ENCODE measurements at regions not wholly inside any gene's neighbourhood (a gene's known extent, or its start where the extent isn't known, plus 50 kb on each side); places are given as distances from the start of the nearest gene placed in this dataset.

DNA sequence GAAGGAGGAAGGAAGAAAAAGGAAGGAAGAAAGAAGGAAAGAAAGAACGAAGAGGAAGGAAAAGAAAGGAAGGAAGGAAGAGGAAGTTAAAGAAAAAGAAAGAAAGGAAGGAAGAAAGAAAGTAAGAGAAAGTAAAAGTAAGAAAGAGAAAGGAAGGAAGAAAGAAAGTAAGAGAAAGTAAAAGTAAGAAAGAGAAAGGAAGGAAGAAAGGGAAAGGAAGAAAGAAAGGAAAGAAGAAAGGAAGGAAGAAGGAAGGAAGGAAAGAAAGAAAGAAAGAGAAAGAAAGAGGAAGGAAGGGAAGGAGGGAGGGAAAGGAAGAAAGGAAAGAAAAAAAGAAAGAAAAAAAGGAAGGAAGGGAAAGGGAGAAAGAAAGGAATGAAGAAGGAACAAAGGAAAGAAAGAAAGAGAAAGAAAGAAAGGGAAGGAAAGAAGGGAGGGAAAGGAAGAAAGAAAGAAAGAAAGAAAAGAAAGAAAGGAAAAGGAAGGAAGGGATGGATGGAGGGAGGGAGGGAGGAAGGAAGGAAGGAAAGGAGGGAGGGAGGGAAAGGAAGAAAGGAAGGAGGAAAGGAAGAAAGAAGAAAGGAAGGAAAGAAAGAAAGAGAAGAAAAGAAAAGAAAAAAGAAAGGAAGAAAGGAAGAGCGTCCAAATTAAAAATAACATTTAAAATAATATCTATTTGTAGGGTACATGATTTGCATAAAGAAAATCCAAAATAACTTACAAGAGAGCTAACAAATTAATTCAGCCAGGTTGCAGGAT is 827.9 kb downstream of the TSN start:
- Histone ChIP-seq H3K4me1 (replicated peaks) (no peaks in the 10 kb centered on the region), H3K27ac (no peak overlapping the region), H3K4me3 (no peak overlapping the region), H3K36me3 (no peaks in the 10 kb centered on the region), H3K27me3 (replicated peaks) (no peaks in the 10 kb centered on the region), H3K9me3 (replicated peaks) (no peaks in the 10 kb centered on the region)
- no peak for DNase-seq (ENCODE audit: low read depth in 1 of 2, low spot score in 2 of 2)

DNA sequence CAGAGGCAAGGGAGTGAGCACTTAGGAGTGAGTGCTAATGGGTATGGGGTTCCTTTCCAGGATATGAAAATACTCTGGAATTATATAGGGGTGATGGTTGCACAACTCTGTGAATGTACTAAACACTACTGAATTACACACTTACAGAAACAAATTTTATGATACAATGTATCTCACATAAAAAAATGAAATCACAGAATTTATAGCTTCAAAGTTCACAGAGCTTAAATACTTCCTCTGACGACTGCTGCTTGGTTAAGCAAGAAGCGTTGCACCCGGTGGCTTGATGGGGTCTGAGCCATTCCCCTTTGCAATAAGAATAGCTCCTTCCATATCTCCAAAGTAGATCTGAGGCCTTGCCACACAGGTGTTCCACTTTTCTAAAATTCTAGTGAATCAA is 835.1 kb downstream of the TSN start:
- DNase-seq (ENCODE audit: low read depth in 1 of 2, low spot score in 2 of 2) = no peak
- Histone ChIP-seq H3K4me1 (replicated peaks) (no peaks in the 10 kb centered on the region), H3K4me3 (no peak overlapping the region), H3K27ac (no peak overlapping the region), H3K9me3 (replicated peaks) (no peaks in the 10 kb centered on the region), H3K27me3 (replicated peaks) (no peaks in the 10 kb centered on the region), H3K36me3 (no peaks in the 10 kb centered on the region)

DNA sequence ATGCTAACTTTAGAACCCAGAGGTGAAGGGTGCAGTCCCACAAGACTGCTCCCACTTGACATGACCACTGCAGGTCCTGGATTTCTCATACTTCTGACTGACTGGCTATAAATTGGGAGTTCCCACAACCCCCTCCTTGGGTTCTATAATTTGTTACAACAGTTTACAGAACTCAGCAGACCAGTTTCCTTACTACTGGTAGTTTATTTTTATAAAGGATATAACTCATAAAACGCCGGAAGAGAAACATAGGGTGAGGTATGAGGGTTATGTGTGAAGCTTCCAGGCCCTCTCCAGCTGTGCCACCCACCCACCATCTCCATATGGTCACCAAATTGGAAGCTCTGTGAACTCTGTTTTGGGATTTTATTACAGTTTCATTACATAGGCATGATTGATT is 839.6 kb downstream of the TSN start:
- Histone ChIP-seq H3K4me3 (no peak overlapping the region), H3K36me3 (no peaks in the 10 kb centered on the region), H3K9me3 (replicated peaks) (no peaks in the 10 kb centered on the region), H3K27me3 (replicated peaks) (no peaks in the 10 kb centered on the region), H3K27ac (no peak overlapping the region), H3K4me1 (replicated peaks) (no peaks in the 10 kb centered on the region)
- no peak for DNase-seq (ENCODE audit: low read depth in 1 of 2, low spot score in 2 of 2)

DNA sequence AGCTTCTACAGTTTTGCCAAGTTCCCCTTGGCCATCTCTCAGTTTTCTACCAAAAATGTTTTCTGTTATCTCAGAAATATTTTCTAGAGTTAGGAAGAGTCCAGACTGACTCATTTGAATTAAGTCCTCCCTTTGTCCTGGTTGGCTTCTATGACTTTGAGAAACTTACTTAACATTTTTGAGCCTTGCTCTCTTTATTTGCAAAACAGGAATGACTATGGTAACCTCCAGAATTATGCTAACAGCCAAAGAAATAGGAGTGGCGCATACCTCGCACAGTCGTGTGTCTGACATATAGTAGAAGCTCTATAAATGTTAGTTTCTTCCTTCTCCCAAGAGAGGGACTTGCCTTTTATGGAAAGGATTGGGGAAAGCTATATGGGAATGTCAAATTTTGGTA is 841.1 kb downstream of the TSN start:
- no peaks in the 10 kb centered on the region for H3K9me3 ChIP-seq (replicated peaks)

DNA sequence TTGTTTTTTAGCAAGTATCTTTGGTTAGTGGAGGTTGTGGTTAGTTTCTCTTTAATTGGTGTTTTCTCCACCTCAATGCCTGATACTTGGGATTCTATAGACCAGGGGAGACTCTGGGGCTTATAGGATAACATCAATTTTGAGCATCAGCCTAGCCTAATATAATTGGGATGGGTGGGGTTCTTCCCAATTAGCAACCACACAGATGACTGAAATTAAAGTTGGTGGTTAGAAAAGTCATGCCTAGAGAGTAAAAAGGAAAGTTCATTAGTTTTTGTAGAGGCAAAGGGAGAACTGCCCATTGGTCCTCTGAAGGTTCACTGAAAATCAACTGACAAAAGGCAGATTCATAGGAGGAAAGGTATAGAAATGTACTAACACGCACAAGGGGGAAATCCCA is 843.3 kb downstream of the TSN start:
- H3K36me3 ChIP-seq = no peaks in the 10 kb centered on the region
- H3K27ac ChIP-seq = no peak overlapping the region
- H3K4me3 ChIP-seq = no peak overlapping the region
- H3K4me1 ChIP-seq (replicated peaks) = no peaks in the 10 kb centered on the region
- H3K9me3 ChIP-seq (replicated peaks) = no peaks in the 10 kb centered on the region
- no peaks in the 10 kb centered on the region for H3K27me3 ChIP-seq (replicated peaks)
- DNase-seq (ENCODE audit: low read depth in 1 of 2, low spot score in 2 of 2) = no peak

More for the DNA sequence above, 841.1 kb downstream of the TSN start:
- Histone ChIP-seq H3K36me3 (no peaks in the 10 kb centered on the region), H3K27me3 (replicated peaks) (no peaks in the 10 kb centered on the region), H3K4me1 (replicated peaks) (no peaks in the 10 kb centered on the region), H3K27ac (no peak overlapping the region), H3K4me3 (no peak overlapping the region)
- DNase-seq (ENCODE audit: low read depth in 1 of 2, low spot score in 2 of 2) = no peak

DNA sequence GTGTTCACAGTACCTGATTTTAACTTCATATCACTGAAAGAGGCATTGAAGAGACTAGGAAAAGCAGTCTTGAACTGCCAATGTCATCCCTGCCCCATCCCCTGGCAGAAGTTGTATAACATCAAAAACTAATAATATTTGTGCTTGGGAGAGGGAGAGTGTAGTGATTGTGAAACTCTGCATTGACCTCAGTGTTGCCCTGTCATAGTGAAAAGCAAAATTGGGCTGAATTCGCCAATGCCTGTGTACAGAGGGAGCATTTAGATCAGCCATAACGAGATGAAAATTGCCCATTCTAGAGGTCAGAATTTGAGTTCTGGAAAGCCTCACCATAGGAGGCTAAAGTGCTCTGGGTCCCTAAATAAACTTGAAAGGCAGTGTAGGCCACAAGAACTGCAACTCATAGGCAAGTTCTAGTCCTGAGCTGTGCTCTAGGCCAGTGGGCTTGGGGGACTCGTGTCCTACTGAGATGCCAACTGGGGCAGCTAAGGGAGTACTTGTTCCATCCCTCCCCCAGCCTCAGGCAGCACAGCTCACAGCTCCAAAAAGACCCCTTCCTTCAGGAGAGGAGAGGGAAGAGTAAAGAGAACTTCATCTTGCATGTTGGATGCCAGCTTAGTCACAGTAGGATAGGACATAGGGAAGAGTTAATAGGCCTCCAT is 855.6 kb downstream of the TSN start:
- H3K27me3 ChIP-seq (replicated peaks) = no peaks in the 10 kb centered on the region
- no peaks in the 10 kb centered on the region for H3K36me3 ChIP-seq
- H3K9me3 ChIP-seq (replicated peaks) = no peaks in the 10 kb centered on the region
- DNase-seq (ENCODE audit: low read depth in 1 of 2, low spot score in 2 of 2) = no peak
- no peak overlapping the region for H3K27ac ChIP-seq
- no peaks in the 10 kb centered on the region for H3K4me1 ChIP-seq (replicated peaks)
- no peak overlapping the region for H3K4me3 ChIP-seq

DNA sequence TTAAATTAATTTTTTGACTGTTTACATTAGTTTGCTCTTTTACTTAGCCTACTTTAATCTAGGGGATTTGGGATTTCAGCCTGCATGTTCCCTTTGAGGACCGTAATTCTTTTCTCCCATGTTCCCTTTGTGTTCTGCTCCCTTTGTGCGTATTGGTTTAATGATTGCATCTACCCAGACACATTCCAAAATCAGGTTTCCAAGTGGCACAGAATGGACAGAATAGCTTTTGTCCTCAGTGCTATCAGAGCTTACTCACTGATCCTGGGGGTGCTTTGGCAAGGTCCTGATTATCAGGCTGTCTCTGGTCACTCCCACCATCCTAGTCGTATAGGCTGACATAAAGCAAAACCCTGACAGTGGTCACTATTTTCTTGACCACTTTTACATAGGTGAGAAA is 867.5 kb downstream of the TSN start:
- Histone ChIP-seq H3K4me1 (replicated peaks) (no peaks in the 10 kb centered on the region), H3K27me3 (replicated peaks) (no peaks in the 10 kb centered on the region), H3K4me3 (no peak overlapping the region), H3K9me3 (replicated peaks) (no peaks in the 10 kb centered on the region), H3K36me3 (no peaks in the 10 kb centered on the region), H3K27ac (no peak overlapping the region)
- no peak for DNase-seq (ENCODE audit: low read depth in 1 of 2, low spot score in 2 of 2)

DNA sequence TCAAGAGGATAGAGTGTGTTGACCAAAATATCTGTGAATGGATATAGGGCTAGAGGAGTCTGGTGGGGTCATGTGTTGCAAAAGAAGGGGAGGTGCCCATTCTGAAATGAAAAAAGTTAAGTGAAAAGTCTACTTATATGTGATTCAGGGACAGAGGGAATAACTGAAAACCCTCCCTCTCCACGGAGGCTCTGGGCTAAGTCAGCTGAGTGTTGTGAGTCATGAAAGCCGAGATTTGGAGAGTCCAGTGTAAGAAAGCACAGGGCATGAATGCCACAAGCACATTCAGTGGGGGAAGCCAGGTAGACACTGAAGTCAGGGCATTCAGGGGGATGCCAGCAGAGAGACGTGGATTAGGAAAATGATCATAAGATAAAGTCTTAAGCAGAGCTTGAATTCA is 871.9 kb downstream of the TSN start:
- H3K27ac ChIP-seq = no peak overlapping the region
- H3K4me3 ChIP-seq = no peak overlapping the region
- no peaks in the 10 kb centered on the region for H3K9me3 ChIP-seq (replicated peaks)
- no peaks in the 10 kb centered on the region for H3K36me3 ChIP-seq
- DNase-seq (ENCODE audit: low read depth in 1 of 2, low spot score in 2 of 2) = no peak
- no peaks in the 10 kb centered on the region for H3K27me3 ChIP-seq (replicated peaks)
- no peaks in the 10 kb centered on the region for H3K4me1 ChIP-seq (replicated peaks)

DNA sequence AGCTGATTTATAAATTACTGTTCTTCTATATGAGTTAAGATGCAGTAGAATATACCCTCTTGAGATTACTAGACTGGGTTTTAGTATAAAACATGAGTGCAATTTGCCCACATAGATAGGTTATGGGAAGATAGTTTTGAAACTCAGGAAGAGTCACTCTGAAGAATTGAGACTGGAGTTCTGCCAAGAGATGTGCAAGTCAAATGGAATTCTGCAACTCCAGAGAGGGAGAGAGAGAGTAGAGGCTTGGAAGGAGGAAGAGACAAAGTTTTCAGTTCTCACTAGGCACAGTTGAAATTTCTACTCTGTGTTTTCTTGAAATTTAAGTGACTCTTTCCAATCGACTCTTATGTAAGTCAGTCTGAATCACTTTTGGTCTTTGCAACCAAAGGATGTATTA is 878.8 kb downstream of the TSN start:
- DNase-seq (ENCODE audit: low read depth in 1 of 2, low spot score in 2 of 2) = peak in 1 of 2 experiments; percentile 40
- no peak overlapping the region for H3K4me3 ChIP-seq
- no peaks in the 10 kb centered on the region for H3K36me3 ChIP-seq
- H3K9me3 ChIP-seq (replicated peaks) = 0 out of 2 replicates have a peak, but pooled peaks cover 2% of the 10 kb centered on the region
- no peak overlapping the region for H3K27ac ChIP-seq
- no peaks in the 10 kb centered on the region for H3K27me3 ChIP-seq (replicated peaks)
- no peaks in the 10 kb centered on the region for H3K4me1 ChIP-seq (replicated peaks)

DNA sequence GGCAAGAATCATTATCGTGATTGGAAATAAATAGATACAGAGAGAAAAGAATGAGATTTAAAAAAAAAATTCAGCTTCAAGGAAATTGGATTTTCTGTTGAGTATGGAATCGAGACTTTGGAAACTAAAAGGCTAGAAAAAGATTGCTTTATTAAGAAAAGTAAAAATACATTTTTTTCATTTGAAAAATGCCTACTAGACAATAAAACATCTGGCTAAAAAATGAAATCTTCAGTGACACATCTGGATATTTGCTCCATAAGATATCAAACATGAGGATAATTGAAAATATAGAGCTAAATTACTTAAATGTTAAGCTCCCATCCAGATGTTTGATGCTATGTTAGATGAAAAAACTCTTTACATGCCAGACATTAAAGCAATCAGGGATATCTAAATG is 879.5 kb downstream of the TSN start:
- no peak overlapping the region for H3K4me3 ChIP-seq

DNA sequence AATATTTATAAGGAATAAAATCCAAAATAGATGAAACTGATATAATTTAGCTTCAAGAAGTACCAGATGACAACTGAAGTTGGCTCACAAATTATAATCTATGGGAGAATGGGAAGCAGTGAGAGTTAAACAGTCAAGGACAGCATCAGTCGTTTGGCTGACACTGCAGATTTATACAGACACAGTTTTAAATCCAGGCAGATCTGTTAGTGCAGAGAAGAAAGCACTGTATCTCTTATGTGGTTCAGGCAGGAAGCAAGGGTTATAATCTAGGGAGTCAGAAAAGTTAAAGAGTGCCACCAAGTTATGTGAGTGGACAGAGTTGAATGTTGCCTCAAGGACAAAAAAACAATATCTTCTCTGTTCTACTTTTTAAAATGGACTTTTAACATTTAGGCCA is 880.2 kb downstream of the TSN start:
- 0 out of 2 replicates have a peak, but pooled peaks cover 2% of the 10 kb centered on the region for H3K9me3 ChIP-seq (replicated peaks)
- no peaks in the 10 kb centered on the region for H3K36me3 ChIP-seq
- no peaks in the 10 kb centered on the region for H3K4me1 ChIP-seq (replicated peaks)
- no peak for DNase-seq (ENCODE audit: low read depth in 1 of 2, low spot score in 2 of 2)
- no peak overlapping the region for H3K4me3 ChIP-seq
- no peak overlapping the region for H3K27ac ChIP-seq
- H3K27me3 ChIP-seq (replicated peaks) = no peaks in the 10 kb centered on the region

More for the DNA sequence above, 879.5 kb downstream of the TSN start:
- H3K27ac ChIP-seq = no peak overlapping the region
- DNase-seq (ENCODE audit: low read depth in 1 of 2, low spot score in 2 of 2) = no peak
- H3K36me3 ChIP-seq = no peaks in the 10 kb centered on the region
- H3K9me3 ChIP-seq (replicated peaks) = 0 out of 2 replicates have a peak, but pooled peaks cover 2% of the 10 kb centered on the region
- no peaks in the 10 kb centered on the region for H3K27me3 ChIP-seq (replicated peaks)
- no peaks in the 10 kb centered on the region for H3K4me1 ChIP-seq (replicated peaks)

DNA sequence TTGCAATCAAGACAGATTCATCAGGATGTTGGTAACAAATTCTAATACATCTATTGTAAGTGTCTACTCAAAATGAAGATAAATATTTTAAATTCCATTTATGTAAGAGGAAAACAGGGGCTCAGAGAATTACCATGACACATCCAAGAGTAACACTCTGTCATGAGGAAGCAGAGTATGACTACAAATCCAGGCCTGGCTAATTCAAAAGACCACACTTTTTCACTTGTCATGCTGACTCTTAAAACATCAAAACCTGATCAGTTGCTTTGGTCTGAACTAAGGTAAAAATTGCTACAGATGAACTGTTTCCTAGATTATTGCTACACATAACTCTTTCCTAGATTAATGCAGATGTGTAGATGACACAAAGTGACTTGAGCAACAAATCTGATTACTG is 880.6 kb downstream of the TSN start:
- Histone ChIP-seq H3K27ac (no peak overlapping the region), H3K4me3 (no peak overlapping the region), H3K36me3 (no peaks in the 10 kb centered on the region), H3K27me3 (replicated peaks) (no peaks in the 10 kb centered on the region), H3K9me3 (replicated peaks) (0 out of 2 replicates have a peak, but pooled peaks cover 2% of the 10 kb centered on the region), H3K4me1 (replicated peaks) (no peaks in the 10 kb centered on the region)
- DNase-seq (ENCODE audit: low read depth in 1 of 2, low spot score in 2 of 2) = no peak

DNA sequence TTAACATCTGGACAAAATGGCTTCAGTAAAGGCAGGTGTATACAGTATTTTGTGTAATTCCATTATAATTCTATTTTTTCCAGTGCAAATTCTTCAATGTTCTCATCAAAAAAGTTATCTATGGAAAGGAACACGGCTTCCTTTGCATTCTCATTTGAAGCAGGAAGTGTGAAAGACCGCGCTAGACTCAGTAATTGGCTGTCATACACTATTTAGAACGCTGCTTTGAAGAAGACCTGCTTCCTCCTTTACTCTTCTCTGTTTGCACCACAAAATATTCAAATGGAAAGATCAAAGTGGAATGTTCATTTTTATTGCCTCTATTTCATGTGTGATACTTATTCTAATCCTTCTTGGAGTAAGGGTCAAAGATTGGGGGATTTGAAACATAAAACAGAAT is 883.7 kb downstream of the TSN start:
- no peak overlapping the region for H3K4me3 ChIP-seq
- no peaks in the 10 kb centered on the region for H3K27me3 ChIP-seq (replicated peaks)
- no peak overlapping the region for H3K27ac ChIP-seq
- no peaks in the 10 kb centered on the region for H3K36me3 ChIP-seq
- H3K9me3 ChIP-seq (replicated peaks) = no peaks in the 10 kb centered on the region
- no peak for DNase-seq (ENCODE audit: low read depth in 1 of 2, low spot score in 2 of 2)
- no peaks in the 10 kb centered on the region for H3K4me1 ChIP-seq (replicated peaks)

DNA sequence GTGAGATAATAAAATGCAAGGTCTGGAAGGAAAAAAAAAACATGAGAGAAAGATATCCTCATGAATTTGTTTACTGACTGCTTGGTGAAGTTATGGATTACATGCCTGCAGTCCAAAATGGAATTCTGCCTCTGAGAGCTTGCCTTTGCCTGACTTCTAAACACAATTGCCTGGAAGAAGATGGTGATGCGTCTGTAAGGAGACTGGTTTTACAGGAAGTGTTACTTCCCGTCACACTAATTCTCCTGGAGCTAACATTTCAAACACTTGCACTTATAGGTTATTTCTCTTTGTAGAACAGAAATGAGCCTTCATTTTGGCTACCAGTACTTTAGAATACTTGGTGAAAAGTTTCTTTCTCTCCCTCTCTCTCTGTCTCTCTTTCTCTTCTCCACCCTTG is 884.3 kb downstream of the TSN start:
- H3K4me3 ChIP-seq = no peak overlapping the region
- H3K36me3 ChIP-seq = no peaks in the 10 kb centered on the region
- no peaks in the 10 kb centered on the region for H3K4me1 ChIP-seq (replicated peaks)
- H3K9me3 ChIP-seq (replicated peaks) = no peaks in the 10 kb centered on the region
- no peaks in the 10 kb centered on the region for H3K27me3 ChIP-seq (replicated peaks)
- no peak for DNase-seq (ENCODE audit: low read depth in 1 of 2, low spot score in 2 of 2)
- no peak overlapping the region for H3K27ac ChIP-seq

Measured in SJSA1 (cell line).